Endothelial cell of umbilical vein (primary cell): ENCODE measurements at regions not wholly inside any gene's neighbourhood (a gene's known extent, or its start where the extent isn't known, plus 50 kb on each side); places are given as distances from the start of the nearest gene placed in this dataset.
A peak's percentile ranks its signal among the peaks of the same experiment; 100 is the strongest.

Source experiments
- BruUV-seq: library from RNA; stranded (reverse); fragments of 400-500 nt; replicated peaks from 2 replicates; lab custom pipeline; 2021; lab: Mats Ljungman, UMichigan
- CTCF ChIA-PET: fragments of 300-600, 350-600 bp; sonication (Branson Sonifier 250); formaldehyde crosslinking; loops from one replicate; lab custom pipeline; 2021; ENCODE audit warnings: antibody characterized with exemption, inconsistent platforms; lab: Charles Lee
- POLR2A ChIA-PET: fragments of 300-600, 350-600 bp; sonication (Branson Sonifier 250); formaldehyde crosslinking; loops from one replicate; lab custom pipeline; 2021; ENCODE audit warnings: antibody characterized with exemption, inconsistent platforms; lab: Charles Lee
- DNase-seq: peaks from one replicate; pipeline ENCODE4 v3.0.0-alpha.2; 2011; ENCODE audit warnings: low read depth, low spot score
- FAIRE-seq: peaks from 2 replicates; lab custom pipeline; 2011; peaks lifted over from hg19 to GRCh38; lab: Jason Lieb, UNC
- H2AFZ ChIP-seq: 2 replicates; pipeline ENCODE4 v1.6.0; 2012; ENCODE audit warnings: low read depth, low read length, control low read depth, inconsistent platforms
- H3K27ac ChIP-seq: 2 replicates; pipeline ENCODE4 v1.5.1; 2011; ENCODE audit warnings: low read depth, mild to moderate bottlenecking, control low read depth, low read length, moderate library complexity; ENCODE audit not compliant: insufficient read depth
- H3K27me3 ChIP-seq, 2 experiments: 2 replicates each; pipeline versions ENCODE4 v1.6.0 to v1.6.1; 2011; ENCODE audit warnings: low read length in 2 of 2, mixed read lengths in 1 of 2; ENCODE audit not compliant: control insufficient read depth in 2 of 2, insufficient read depth in 2 of 2
- H3K36me3 ChIP-seq, 2 experiments: 2 replicates in 1 of 2; 3 replicates in 1 of 2; pipeline ENCODE4 v1.5.1; 2011; ENCODE audit warnings: low read length in 2 of 2, mild to moderate bottlenecking in 1 of 2, moderate library complexity in 1 of 2; ENCODE audit not compliant: control insufficient read depth in 2 of 2, insufficient read depth in 2 of 2; ENCODE audit errors: extremely low read depth in 1 of 2
- H3K4me1 ChIP-seq: 3 replicates; pipeline ENCODE4 v1.5.1; 2011; ENCODE audit warnings: mild to moderate bottlenecking, low read length; ENCODE audit not compliant: control insufficient read depth, insufficient read depth; ENCODE audit errors: extremely low read depth
- H3K4me2 ChIP-seq: 2 replicates; pipeline ENCODE4 v1.6.1; 2011; ENCODE audit warnings: low read length, control low read depth, mixed read lengths; ENCODE audit not compliant: insufficient read depth
- H3K4me3 ChIP-seq, 3 experiments: fragments of 200-600 bp in 1 of 3; sonication (generic), shearing (Covaris generic) in 1 of 3; replicated peaks in 1 of 3; 2 replicates each; pipeline ENCODE4 v1.5.1; 2011 to 2016; ENCODE audit warnings: control low read depth in 3 of 3, low read length in 3 of 3, mild to moderate bottlenecking in 2 of 3, inconsistent platforms in 1 of 3, low read depth in 1 of 3, moderate library complexity in 1 of 3; ENCODE audit not compliant: insufficient read depth in 1 of 3
- H3K79me2 ChIP-seq: 2 replicates; pipeline ENCODE4 v1.6.0; 2012; ENCODE audit warnings: low read length, inconsistent platforms; ENCODE audit not compliant: control insufficient read depth, insufficient read depth
- H3K9ac ChIP-seq: replicated peaks from 2 replicates; pipeline ENCODE3; 2011; ENCODE audit warnings: low read length, control low read depth; ENCODE audit not compliant: insufficient read depth; ENCODE audit errors: extremely low read depth
- H3K9me1 ChIP-seq: replicated peaks from 3 replicates; pipeline ENCODE4 v1.6.0; 2011; ENCODE audit warnings: mild to moderate bottlenecking, low read length; ENCODE audit not compliant: control insufficient read depth, insufficient read depth; ENCODE audit errors: extremely low read depth
- H3K9me3 ChIP-seq: replicated peaks from 2 replicates; pipeline ENCODE4 v1.5.1; 2012; ENCODE audit warnings: low read length, inconsistent platforms; ENCODE audit not compliant: control insufficient read depth, insufficient read depth
- H4K20me1 ChIP-seq: replicated peaks from 2 replicates; pipeline ENCODE3; 2011; ENCODE audit warnings: mild to moderate bottlenecking, low read length; ENCODE audit not compliant: control insufficient read depth, insufficient read depth; ENCODE audit errors: extremely low read depth
- FOS ChIP-seq: IDR thresholded peaks from 2 replicates; pipeline ENCODE4 v1.6.1; 2011; ENCODE audit warnings: mild to moderate bottlenecking, low read length, moderate library complexity, borderline replicate concordance; ENCODE audit not compliant: insufficient read depth
- GATA2 ChIP-seq: IDR thresholded peaks from 2 replicates; pipeline ENCODE4 v1.7.0; 2011; ENCODE audit warnings: low read depth, mild to moderate bottlenecking, moderate library complexity, mixed read lengths, low read length; ENCODE audit not compliant: insufficient read length, insufficient read depth
- JUN ChIP-seq: IDR thresholded peaks from 2 replicates; pipeline ENCODE4 v1.6.1; 2011; ENCODE audit warnings: borderline replicate concordance, low read depth; ENCODE audit not compliant: insufficient read length, insufficient read depth
- MYC ChIP-seq: IDR thresholded peaks from one replicate; pipeline ENCODE4 v1.6.1; 2011; ENCODE audit warnings: mild to moderate bottlenecking, low read depth, low read length
- POLR2A ChIP-seq: IDR thresholded peaks from 2 replicates; pipeline ENCODE4 v1.6.1; 2012; ENCODE audit warnings: low read depth, mild to moderate bottlenecking, control low read depth, low read length
- POLR2AphosphoS5 ChIP-seq: IDR thresholded peaks from 2 replicates; pipeline ENCODE4 v1.6.1; 2012; ENCODE audit warnings: low read depth, mild to moderate bottlenecking, control low read depth, low read length, moderate library complexity; ENCODE audit not compliant: insufficient read depth
- dilution Hi-C: fragments of 300-500 bp; cut with MboI; formaldehyde crosslinking; loops from one replicate; pipeline ENCODE4 v1.15.0; 2019; ENCODE audit warnings: low sequenced_read_pairs; ENCODE audit not compliant: extremely low pct_ligation_motif_present
- intact Hi-C: fragments of 100-400 bp; cut with micrococcal nuclease; formaldehyde crosslinking; loops from one replicate; pipeline ENCODE4 v1.10.0; 2022

- H2AFZ ChIP-seq: peak overlapping the region; percentile 31
- no TSS peak for BruUV-seq
- no peaks in the 10 kb centered on the region for H4K20me1 ChIP-seq
- H3K4me1 ChIP-seq: peaks cover 19% of the 10 kb centered on the region
- ChIA-PET POLR2A (no interaction called here), CTCF (interaction anchor here (1.3 to 2.0 kb wide), 4 partner anchors 9 to 86 kb away, joined by 4 to 8 read pairs (median 5); no protein-coding TSS in a partner anchor)
- no peak overlapping the region for H3K9ac ChIP-seq
- H3K27ac ChIP-seq: no peak overlapping the region
- no peaks in the 10 kb centered on the region for H3K9me1 ChIP-seq
- TF ChIP-seq GATA2: peak; percentile 44
- no peak for TF ChIP-seq POLR2A
- H3K79me2 ChIP-seq: no peaks in the 10 kb centered on the region
- FAIRE-seq: peak; percentile 46
- no peaks in the 10 kb centered on the region for H3K27me3 ChIP-seq
- H3K36me3 ChIP-seq: no peaks in the 10 kb centered on the region
- dilution Hi-C loops (no loop called here), intact Hi-C loops (loop anchor here (5.0 kb wide), 1 partner anchor 132 kb away; no protein-coding TSS in a partner anchor)
- peak overlapping the region; percentile 34 for H3K4me2 ChIP-seq
- DNase-seq: peak; percentile 57
- H3K4me3 ChIP-seq: no peak overlapping the region
- no peaks in the 10 kb centered on the region for H3K9me3 ChIP-seq
Observed at GRCh38 chr4:31094474-31094873, 374.3 kb downstream of the PCDH7 start.

- dilution Hi-C loops (no loop called here), intact Hi-C loops (no loop called here)
- Histone ChIP-seq H3K9ac (no peak overlapping the region), H3K9me1 (no peaks in the 10 kb centered on the region), H3K36me3 (no peaks in the 10 kb centered on the region), H3K9me3 (no peaks in the 10 kb centered on the region), H3K4me2 (no peak overlapping the region), H3K4me1 (peaks cover 11% of the 10 kb centered on the region), H2AFZ (no peak overlapping the region), H3K79me2 (no peaks in the 10 kb centered on the region), H3K4me3 (no peak overlapping the region), H3K27ac (no peak overlapping the region), H3K27me3 (no peaks in the 10 kb centered on the region), H4K20me1 (no peaks in the 10 kb centered on the region)
- BruUV-seq: no TSS peak
- ChIA-PET POLR2A (no interaction called here), CTCF (no interaction called here)
- no peak for FAIRE-seq
- TF ChIP-seq POLR2AphosphoS5 (no peak), JUN (no peak), MYC (no peak), FOS (no peak)
- DNase-seq: no peak
Observed at GRCh38 chr4:31097999-31098398, 377.8 kb downstream of the PCDH7 start.
